WERI-Rb-1 (cell line): ENCODE measurements at regions not wholly inside any gene's neighbourhood (a gene's known extent, or its start where the extent isn't known, plus 50 kb on each side); places are given as distances from the start of the nearest gene placed in this dataset.

Experiments
- DNase-seq: peaks from one replicate; pipeline ENCODE4 v3.0.0-alpha.2; 2020
- H3K27ac ChIP-seq: fragments of 250-450 bp; sonication (Bioruptor Pico); 2 replicates; pipeline ENCODE4 v1.5.1; 2020; ENCODE audit warnings: mild to moderate bottlenecking, moderate library complexity
- H3K27me3 ChIP-seq: fragments of 250-450 bp; sonication (Bioruptor Pico); 2 replicates; pipeline ENCODE4 v1.5.1; 2021; ENCODE audit warnings: mild to moderate bottlenecking, low read depth, moderate library complexity; ENCODE audit not compliant: insufficient read depth, severe bottlenecking
- H3K36me3 ChIP-seq: fragments of 250-450 bp; sonication (Bioruptor Pico); 2 replicates; pipeline ENCODE4 v1.5.1; 2020; ENCODE audit warnings: mild to moderate bottlenecking, moderate library complexity
- H3K4me3 ChIP-seq: 2 replicates; pipeline ENCODE4 v1.5.1; 2011; ENCODE audit warnings: low read depth, mild to moderate bottlenecking, control low read depth, low read length
- H3K9me3 ChIP-seq: fragments of 250-450 bp; sonication (Bioruptor Pico); 2 replicates; pipeline ENCODE4 v1.5.1; 2021; ENCODE audit warnings: mild to moderate bottlenecking, moderate library complexity; ENCODE audit not compliant: severe bottlenecking
- TF ChIP-seq, protein P1 (sequence below): IDR thresholded peaks from 2 replicates; pipeline ENCODE4 v1.5.1; 2011; ENCODE audit warnings: low read depth, mild to moderate bottlenecking, control low read depth, inconsistent platforms, low read length

DNA sequence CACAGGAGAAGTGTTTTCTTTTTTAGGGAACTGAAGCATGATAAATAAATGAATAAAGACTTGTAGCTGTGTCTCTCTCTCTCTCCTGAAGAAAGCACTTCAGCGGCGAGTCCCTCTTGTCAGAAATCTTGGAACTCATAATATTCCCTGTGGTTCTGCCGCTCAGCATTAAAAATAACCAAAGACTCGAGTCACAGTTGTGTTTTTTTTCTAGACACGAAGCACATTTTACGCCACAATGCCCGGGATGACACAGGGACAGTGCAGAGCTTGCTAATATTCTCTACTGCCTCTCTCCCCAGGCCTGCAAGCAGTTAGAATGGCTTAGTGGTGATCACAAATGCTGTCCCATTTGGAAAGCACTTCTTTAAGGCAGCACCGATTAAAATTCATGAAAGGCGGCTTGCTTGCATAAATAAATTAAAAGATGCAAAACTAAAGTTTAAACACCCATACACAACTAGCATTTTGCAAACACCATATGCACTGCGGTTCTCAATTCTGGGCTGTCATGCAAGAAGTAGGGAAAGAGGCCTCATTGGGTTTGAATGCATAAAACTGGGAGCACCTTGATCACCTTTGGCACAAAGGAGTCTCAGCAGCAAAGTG is 597.4 kb downstream of the SOX6 start:
- H3K27me3 ChIP-seq = peaks cover 37% of the 10 kb centered on the region
- no peaks in the 10 kb centered on the region for H3K9me3 ChIP-seq
- H3K36me3 ChIP-seq = no peaks in the 10 kb centered on the region
- no peak overlapping the region for H3K4me3 ChIP-seq
- TF ChIP-seq, protein P1, sequence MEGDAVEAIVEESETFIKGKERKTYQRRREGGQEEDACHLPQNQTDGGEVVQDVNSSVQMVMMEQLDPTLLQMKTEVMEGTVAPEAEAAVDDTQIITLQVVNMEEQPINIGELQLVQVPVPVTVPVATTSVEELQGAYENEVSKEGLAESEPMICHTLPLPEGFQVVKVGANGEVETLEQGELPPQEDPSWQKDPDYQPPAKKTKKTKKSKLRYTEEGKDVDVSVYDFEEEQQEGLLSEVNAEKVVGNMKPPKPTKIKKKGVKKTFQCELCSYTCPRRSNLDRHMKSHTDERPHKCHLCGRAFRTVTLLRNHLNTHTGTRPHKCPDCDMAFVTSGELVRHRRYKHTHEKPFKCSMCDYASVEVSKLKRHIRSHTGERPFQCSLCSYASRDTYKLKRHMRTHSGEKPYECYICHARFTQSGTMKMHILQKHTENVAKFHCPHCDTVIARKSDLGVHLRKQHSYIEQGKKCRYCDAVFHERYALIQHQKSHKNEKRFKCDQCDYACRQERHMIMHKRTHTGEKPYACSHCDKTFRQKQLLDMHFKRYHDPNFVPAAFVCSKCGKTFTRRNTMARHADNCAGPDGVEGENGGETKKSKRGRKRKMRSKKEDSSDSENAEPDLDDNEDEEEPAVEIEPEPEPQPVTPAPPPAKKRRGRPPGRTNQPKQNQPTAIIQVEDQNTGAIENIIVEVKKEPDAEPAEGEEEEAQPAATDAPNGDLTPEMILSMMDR = no peak
- DNase-seq = no peak
- H3K27ac ChIP-seq = no peak overlapping the region

DNA sequence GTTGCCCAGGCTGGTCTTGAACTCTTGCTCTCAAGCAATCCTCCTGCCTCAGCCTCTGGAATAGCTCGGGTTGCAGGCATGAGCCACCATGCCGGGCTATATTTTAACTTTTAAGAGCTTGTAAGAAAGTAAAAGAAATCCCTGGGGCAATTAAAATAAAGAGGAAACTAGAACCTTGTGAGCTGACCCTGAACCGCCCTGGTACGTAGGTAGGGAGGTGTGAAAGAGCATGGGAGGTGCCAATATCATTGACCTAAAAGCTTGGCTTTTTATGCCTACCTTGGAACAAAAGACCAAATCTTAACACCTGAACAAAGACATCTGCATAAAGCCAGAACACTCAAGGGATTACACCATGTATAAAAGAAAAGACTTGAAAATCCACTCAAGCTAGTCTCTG is 595.1 kb downstream of the SOX6 start:
- no peak overlapping the region for H3K4me3 ChIP-seq
- no peaks in the 10 kb centered on the region for H3K36me3 ChIP-seq
- no peak overlapping the region for H3K27ac ChIP-seq
- no peak for DNase-seq
- H3K9me3 ChIP-seq = no peaks in the 10 kb centered on the region
- peaks cover 31% of the 10 kb centered on the region for H3K27me3 ChIP-seq
- TF ChIP-seq, protein P1 = no peak

DNA sequence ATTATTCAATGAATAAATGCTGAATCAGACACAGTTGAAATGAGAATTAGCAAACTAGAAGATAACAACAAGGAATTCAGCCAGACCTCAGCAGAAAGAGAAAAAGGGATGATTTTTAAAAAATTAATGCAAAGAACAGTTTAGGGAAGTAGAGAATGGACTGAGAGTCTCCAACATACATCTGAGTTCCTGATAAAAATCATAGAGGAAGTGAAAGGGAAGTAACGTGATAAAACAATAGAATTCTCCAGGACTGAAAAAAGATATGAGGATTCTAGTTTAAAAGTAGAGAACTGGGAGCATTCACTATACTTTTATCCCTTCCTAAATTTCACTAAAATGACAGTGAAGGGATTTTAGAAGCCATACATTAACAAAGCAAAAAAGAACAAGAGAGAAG is 592.0 kb downstream of the SOX6 start:
- Histone ChIP-seq H3K9me3 (no peaks in the 10 kb centered on the region), H3K27me3 (peaks cover 16% of the 10 kb centered on the region), H3K36me3 (no peaks in the 10 kb centered on the region), H3K27ac (no peak overlapping the region), H3K4me3 (no peak overlapping the region)
- no peak for DNase-seq
- TF ChIP-seq, protein P1 = no peak

DNA sequence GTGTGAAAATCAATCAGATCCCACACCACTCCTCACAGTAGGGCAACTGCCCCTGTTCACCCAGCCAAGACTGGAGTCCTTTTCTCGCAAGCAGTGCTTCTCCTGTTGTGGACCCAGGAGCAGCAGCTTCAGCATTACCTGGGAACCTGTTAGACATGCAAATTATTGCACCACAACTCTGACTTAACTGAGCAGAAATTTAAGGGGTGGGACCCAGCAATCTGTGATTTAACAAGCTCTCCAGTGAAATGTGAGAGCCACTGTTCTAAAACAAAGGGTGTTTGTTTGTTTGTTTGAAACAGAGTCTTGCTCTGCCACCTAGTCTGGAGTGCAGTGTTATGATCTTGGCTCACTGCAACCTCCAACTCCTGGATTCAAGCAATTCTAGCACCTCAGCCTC is 591.4 kb downstream of the SOX6 start:
- no peak overlapping the region for H3K27ac ChIP-seq
- H3K36me3 ChIP-seq = no peaks in the 10 kb centered on the region
- DNase-seq = no peak
- H3K4me3 ChIP-seq = no peak overlapping the region
- TF ChIP-seq, protein P1 = no peak
- H3K9me3 ChIP-seq = no peaks in the 10 kb centered on the region
- peaks cover 14% of the 10 kb centered on the region for H3K27me3 ChIP-seq

DNA sequence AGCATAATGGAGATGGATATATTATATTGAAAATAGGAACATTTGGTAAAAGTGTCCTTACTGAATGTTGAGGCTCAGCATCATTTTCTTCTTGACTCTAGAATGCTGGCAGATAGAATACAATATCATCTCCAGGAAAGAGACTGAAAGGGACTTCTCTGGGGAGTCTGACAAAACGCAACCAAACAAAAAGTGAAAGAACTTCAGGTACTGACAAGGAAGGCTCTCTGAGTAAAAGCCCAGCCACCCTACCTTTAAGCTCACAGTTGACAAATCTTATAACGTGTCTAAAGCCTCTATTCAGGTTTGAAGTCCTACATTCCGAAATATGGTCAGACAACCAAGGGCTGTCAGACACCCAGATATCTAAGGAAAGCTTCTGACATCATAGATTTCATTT is 590.8 kb downstream of the SOX6 start:
- no peak overlapping the region for H3K4me3 ChIP-seq
- no peaks in the 10 kb centered on the region for H3K36me3 ChIP-seq
- TF ChIP-seq, protein P1 = no peak
- H3K9me3 ChIP-seq = no peaks in the 10 kb centered on the region
- DNase-seq = no peak
- H3K27me3 ChIP-seq = peaks cover 14% of the 10 kb centered on the region
- H3K27ac ChIP-seq = no peak overlapping the region

DNA sequence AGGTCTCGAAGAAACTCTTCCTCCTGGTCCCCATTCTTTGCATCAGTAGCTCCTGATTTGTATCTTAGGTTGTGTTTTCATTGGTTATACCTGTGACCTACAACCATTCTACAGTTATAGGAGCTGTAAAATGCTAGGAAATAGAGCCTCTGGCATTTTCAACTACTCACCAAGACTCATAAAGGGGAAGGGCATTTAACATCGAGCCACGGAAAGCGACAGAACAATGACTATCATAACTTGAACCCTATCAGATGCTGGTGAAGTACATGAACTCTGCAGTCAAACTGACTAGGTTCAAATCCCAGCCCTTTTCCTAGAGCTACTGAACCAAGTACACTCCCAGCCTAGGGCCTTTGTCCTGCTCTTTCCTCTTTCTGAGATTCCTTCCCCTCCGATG is 588.0 kb downstream of the SOX6 start:
- H3K27ac ChIP-seq = no peak overlapping the region
- peaks cover 14% of the 10 kb centered on the region for H3K27me3 ChIP-seq
- TF ChIP-seq, protein P1 = no peak

More for the DNA sequence above, 588.0 kb downstream of the SOX6 start:
- DNase-seq = no peak
- H3K4me3 ChIP-seq = no peak overlapping the region
- no peaks in the 10 kb centered on the region for H3K9me3 ChIP-seq
- H3K36me3 ChIP-seq = no peaks in the 10 kb centered on the region
